ENCODE measurements at regions not wholly inside any gene's neighbourhood (a gene's known extent, or its start where the extent isn't known, plus 50 kb on each side); places are given as distances from the start of the nearest gene placed in this dataset.

DNA sequence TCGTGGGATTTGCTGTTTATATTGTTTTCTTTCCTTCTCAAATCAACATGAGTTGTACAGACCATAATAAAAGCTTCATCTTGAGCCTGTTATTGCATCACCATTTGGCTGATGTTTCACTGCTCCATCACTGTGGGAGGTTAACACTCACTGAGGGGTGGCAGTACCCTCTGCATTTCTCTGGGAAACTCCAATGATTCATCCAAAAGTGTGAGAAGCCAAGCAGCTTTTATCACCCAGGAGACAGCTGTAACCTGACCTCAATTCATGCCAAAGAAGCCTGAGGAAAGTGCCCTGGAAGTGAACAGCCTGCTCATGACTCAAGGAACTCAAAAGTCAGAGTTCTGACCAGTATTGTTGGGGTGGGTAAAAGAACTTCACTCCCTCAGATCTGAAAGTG lies 84.1 kb downstream of the GPR88 start:
- H3K4me3 ChIP-seq (ENCODE audit: low read depth, low read length), result no peak overlapping the region
- DNase-seq (ENCODE audit: low read depth), result peak; percentile 98
- TF ChIP-seq, protein P1, sequence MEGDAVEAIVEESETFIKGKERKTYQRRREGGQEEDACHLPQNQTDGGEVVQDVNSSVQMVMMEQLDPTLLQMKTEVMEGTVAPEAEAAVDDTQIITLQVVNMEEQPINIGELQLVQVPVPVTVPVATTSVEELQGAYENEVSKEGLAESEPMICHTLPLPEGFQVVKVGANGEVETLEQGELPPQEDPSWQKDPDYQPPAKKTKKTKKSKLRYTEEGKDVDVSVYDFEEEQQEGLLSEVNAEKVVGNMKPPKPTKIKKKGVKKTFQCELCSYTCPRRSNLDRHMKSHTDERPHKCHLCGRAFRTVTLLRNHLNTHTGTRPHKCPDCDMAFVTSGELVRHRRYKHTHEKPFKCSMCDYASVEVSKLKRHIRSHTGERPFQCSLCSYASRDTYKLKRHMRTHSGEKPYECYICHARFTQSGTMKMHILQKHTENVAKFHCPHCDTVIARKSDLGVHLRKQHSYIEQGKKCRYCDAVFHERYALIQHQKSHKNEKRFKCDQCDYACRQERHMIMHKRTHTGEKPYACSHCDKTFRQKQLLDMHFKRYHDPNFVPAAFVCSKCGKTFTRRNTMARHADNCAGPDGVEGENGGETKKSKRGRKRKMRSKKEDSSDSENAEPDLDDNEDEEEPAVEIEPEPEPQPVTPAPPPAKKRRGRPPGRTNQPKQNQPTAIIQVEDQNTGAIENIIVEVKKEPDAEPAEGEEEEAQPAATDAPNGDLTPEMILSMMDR (IDR thresholded peaks at IDR 0.05; ENCODE audit: insufficient read depth, low read depth, low read length), result no peak

DNA sequence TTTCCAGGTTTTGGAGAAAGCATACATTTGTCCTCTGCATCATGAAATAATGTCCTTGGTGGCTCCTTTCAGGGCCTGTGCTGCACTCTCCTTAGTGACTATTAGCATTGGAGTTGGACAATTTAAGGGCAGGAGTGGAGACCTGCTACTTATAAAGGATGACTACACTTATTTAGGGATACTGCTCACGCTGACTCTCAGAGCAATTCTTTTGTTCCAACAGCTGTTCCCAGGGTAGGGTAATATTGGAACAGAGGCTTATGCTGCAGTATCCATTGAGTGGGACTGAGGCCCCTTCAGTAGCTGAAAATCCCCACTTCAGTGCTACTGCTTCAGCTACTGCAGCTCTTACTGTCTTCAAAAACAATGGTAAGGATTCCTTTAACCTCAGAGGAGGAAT lies 84.6 kb downstream of the GPR88 start:
- TF ChIP-seq, protein P1 (IDR thresholded peaks at IDR 0.05; ENCODE audit: insufficient read depth, low read depth, low read length), result no peak

DNA sequence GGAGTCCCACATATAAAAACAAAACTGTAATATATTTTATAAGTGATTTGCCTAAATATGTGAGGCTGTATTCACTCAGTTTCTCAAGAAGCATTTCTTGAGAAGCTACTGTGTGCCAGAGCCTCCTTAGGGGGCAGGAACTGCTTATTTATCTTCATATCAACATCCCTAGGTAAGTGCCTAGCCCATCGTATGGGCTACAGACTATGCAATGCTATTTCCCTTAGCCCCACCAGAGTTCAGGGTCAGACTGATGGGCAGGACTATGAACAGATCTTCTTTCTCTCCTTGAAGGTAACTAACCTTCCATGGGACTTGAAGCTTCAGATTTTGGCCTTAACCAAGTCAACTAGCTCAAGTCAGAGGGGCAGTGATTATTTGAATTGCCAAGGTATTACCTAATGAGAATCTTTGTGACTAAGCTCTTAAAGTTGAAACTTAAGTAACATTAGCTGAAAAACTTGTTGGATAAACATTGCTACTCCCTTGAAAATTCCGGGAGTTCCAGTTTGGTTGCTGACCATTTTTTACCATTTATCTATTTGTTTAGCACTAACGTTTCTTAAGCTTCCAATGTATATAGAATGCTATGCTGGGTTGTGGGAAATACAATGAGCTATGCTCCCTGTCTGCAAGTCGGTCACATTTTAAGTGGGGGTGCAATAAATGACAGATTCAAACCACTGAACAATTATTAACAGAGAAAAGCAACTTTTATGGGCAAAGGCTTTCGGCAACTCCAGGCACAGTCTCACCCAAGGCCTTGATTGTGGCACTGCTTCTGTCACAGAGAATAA lies 85.2 kb downstream of the GPR88 start:
- H3K4me3 ChIP-seq (ENCODE audit: low read depth, low read length), result no peak overlapping the region
- DNase-seq (ENCODE audit: low read depth), result peak; percentile 87
- TF ChIP-seq, protein P1 (IDR thresholded peaks at IDR 0.05; ENCODE audit: insufficient read depth, low read depth, low read length), result no peak

More for the DNA sequence above, 84.6 kb downstream of the GPR88 start:
- no peak for DNase-seq (ENCODE audit: low read depth)
- no peak overlapping the region for H3K4me3 ChIP-seq (ENCODE audit: low read depth, low read length)

DNA sequence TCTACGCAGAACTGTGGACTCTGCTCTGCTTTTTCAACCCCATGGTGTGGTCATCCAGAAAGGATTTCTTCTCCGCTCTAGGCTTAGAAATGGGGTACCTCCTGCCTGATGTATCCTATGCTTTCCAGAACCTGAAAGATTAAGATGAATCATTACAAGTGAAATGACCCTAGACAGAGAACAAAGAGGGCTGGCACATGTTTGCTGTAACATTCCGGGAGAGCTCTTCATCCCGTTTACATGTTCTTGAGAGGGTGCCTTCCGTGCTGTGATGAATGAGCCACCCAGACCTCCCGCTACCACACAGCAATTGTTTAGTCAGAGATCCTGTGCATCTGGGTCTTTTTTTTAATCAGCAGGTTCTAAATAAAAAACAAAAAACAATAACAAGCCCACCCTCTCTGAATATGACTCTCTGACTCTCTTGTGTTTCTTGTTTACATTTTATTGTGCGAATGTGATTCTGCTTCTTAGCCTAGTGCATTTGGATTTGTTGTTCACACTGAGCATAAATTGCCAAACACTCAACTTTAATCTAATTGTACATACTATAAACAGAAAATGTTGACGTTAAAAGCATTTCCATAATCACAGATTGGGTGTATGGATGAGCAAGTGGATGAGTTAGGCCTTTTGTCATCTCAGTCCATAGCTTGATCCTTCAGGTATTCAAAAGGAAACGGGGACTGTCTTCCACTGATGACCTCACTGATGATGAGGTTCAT lies 87.1 kb downstream of the GPR88 start:
- TF ChIP-seq, protein P1 (IDR thresholded peaks at IDR 0.05; ENCODE audit: insufficient read depth, low read depth, low read length), result no peak
- peak; percentile 39 for DNase-seq (ENCODE audit: low read depth)
- H3K4me3 ChIP-seq (ENCODE audit: low read depth, low read length), result no peak overlapping the region

DNA sequence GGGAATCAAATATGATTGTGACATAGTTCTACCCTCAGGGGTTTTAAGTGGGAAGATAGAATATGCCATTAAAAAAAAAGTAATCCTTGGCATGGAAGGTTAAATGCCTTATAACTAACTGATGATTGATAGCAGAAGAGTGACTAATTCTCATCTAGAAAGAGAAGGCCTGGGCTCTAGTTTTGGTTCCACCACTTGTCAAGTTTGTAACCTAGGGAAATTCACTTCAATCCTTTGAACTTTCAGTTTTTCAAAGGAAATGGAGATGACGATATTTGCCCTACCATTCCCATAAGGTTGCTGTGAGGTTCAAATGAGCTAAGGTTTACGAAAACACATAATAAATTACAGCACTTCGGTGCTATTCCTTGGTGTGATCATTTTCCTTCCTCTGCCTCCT lies 88.5 kb downstream of the GPR88 start:
- DNase-seq (ENCODE audit: low read depth), result peak; percentile 38
- TF ChIP-seq, protein P1 (IDR thresholded peaks at IDR 0.05; ENCODE audit: insufficient read depth, low read depth, low read length), result no peak
- no peak overlapping the region for H3K4me3 ChIP-seq (ENCODE audit: low read depth, low read length)

DNA sequence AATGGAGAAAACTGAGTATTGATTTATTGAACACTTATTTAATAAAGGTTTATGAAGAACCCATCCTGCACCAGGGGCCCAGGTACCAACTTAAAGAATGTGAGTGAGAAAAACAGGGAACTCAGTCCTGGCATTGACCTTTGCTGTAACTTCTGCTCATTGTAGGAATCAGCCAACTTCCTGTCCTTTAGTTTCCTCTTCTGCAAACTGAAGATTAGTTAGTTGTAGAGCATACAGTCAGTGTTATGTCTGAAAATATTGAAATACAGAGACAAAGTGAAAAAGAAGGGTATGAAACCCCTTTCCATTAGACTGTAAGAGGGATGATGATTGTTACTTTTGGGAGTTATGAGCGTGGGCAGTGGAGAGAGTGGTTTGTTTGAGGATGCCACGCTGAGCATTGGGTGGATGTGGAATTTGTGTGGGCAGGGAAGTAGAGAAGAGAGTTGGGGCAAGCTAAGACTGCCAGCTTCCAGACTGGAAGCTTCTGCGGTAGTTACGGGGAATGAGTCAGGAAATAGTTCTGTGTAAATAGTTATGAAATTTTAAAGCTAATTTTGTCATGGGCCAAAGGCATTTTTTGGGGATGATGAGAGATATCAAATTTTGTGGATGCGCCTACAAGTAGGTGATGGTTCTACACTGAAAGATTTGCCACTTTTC lies 89.2 kb downstream of the GPR88 start:
- H3K4me3 ChIP-seq (ENCODE audit: low read depth, low read length), result no peak overlapping the region
- TF ChIP-seq, protein P1 (IDR thresholded peaks at IDR 0.05; ENCODE audit: insufficient read depth, low read depth, low read length), result no peak
- peak; percentile 76 for DNase-seq (ENCODE audit: low read depth)

Measured in fibroblast of villous mesenchyme (primary cell).